ENCODE measurements at regions not wholly inside any gene's neighbourhood (a gene's known extent, or its start where the extent isn't known, plus 50 kb on each side); places are given as distances from the start of the nearest gene placed in this dataset.

DNA sequence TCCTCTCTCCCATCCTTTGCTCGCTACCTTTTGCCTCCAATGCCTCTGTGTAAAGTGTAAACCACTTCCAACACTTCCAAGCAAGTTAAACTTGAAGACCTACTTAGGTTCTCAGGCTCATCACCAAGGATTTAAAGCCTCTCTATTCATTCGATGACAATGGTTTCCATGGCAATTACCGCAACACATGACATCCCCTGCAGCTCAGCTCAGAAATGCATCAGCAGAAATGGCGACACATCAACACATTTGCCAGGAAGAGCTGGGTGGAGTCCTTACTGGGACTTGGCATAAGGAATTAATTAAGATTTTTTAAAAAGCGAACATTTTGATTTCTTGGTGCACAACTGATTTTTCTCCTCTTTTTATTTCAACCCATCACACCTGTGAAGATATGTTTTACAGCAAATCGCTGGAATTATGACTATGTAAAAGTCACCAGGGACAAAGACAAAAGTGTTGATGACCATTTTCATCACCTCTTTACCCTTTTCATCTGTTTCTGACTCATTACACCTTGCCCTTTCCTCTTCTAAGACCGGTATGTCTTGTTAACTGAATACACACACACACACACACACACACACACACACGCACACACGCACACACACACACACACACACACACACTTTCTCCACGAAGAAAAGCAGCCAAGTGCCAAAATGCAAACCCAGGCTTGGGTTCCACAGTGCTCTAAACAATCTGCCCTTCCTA, 453.4 kb upstream of the CELF2 start:
- ATAC-seq (ENCODE audit: low FRiP score) = no peak
- TF ChIP-seq, protein P1, sequence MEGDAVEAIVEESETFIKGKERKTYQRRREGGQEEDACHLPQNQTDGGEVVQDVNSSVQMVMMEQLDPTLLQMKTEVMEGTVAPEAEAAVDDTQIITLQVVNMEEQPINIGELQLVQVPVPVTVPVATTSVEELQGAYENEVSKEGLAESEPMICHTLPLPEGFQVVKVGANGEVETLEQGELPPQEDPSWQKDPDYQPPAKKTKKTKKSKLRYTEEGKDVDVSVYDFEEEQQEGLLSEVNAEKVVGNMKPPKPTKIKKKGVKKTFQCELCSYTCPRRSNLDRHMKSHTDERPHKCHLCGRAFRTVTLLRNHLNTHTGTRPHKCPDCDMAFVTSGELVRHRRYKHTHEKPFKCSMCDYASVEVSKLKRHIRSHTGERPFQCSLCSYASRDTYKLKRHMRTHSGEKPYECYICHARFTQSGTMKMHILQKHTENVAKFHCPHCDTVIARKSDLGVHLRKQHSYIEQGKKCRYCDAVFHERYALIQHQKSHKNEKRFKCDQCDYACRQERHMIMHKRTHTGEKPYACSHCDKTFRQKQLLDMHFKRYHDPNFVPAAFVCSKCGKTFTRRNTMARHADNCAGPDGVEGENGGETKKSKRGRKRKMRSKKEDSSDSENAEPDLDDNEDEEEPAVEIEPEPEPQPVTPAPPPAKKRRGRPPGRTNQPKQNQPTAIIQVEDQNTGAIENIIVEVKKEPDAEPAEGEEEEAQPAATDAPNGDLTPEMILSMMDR (IDR thresholded peaks at IDR 0.05) = no peak
- no peak for DNase-seq (ENCODE audit: low spot score)

DNA sequence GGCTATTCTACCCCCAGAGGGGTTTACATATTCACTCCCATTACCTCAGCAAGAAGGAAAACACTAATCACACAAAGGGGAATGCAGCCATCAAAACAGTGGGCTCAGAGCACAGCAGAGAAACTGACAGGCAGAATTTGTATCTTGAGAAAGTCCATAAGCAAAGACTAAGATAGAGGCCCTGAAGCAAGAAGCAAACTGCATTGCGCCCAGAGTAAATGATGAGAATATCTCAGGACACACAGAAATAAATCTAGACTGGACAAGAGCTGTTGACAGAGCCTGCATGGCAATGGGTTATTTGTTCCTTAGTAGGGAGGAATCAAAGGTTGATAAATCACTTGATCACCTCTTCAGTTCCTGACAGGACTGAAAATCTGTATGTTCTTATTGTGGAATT, 440.7 kb upstream of the CELF2 start:
- TF ChIP-seq, protein P1 (IDR thresholded peaks at IDR 0.05) = no peak
- DNase-seq (ENCODE audit: low spot score) (no peak), ATAC-seq (ENCODE audit: low FRiP score) (no peak)

DNA sequence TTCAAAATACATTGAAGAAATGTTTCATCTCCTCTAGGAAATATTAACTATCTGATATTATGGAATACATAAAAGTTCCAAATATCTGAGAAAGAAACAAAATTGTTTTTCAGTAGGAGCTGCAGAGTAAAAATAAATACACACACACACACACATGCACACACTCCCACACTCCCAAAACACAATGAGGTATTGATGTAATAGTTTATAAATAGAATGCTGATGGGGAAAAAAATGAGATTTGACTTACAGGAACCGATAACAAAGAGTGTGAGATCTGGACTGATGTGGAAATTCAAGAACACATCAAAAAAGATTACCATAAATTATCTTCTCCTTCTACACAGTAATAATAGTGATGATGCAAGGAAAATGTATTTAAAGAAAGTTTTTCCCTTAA, 438.0 kb upstream of the CELF2 start:
- TF ChIP-seq, protein P1 (IDR thresholded peaks at IDR 0.05) = no peak
- DNase-seq (ENCODE audit: low spot score) (no peak), ATAC-seq (ENCODE audit: low FRiP score) (no peak)

DNA sequence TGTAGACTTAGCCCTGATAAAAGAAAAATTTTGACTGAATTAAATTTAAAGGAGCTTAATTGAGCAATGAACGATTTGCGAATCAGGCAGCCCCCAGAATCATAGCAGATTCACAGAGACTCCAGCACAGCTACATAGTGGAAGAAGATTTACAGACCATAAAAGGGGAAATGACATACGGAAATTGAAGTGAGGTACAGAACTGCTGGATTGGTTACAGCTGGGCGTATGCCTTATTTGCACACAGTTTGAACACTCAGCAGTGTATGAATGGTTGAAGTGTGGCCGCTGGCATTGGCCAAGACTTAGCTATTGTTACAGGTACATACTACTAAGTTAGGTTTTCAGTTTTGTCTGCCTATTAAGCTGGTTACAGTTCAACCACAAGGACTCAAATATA, 433.5 kb upstream of the CELF2 start:
- DNase-seq (ENCODE audit: low spot score) (no peak), ATAC-seq (ENCODE audit: low FRiP score) (no peak)
- TF ChIP-seq, protein P1 (IDR thresholded peaks at IDR 0.05) = no peak

DNA sequence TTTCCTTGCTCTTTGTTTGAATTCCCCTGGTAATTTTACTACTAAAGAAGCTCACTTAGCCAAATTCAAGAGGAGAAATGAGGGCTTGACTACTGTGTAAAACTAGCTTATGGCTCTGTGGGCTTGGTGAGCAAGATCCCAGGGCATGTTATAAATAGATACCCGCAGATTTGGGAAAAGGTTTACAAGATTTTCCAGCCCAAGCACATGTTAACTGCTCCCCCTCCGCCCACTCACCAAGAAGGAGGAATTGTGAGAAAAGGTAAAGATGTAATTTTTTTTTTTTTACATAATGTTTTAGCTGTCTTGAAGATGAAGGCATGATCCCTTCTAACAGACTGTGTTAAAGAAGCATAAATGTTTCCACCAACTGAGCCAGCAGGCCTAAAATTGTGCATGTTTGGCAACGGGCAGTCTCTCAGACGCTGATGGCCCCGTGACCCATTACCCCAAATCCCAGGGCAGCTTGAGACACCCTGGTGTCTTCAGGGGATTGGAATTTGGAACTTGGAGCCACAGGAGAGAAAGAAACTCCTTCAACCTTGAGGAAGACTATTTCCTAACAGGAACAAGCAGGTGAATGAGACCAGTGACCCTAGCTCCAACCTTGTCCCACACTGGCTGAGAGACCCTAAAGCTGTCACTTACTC, 429.8 kb upstream of the CELF2 start:
- DNase-seq (ENCODE audit: low spot score) (no peak), ATAC-seq (ENCODE audit: low FRiP score) (no peak)
- TF ChIP-seq, protein P1 (IDR thresholded peaks at IDR 0.05) = no peak

DNA sequence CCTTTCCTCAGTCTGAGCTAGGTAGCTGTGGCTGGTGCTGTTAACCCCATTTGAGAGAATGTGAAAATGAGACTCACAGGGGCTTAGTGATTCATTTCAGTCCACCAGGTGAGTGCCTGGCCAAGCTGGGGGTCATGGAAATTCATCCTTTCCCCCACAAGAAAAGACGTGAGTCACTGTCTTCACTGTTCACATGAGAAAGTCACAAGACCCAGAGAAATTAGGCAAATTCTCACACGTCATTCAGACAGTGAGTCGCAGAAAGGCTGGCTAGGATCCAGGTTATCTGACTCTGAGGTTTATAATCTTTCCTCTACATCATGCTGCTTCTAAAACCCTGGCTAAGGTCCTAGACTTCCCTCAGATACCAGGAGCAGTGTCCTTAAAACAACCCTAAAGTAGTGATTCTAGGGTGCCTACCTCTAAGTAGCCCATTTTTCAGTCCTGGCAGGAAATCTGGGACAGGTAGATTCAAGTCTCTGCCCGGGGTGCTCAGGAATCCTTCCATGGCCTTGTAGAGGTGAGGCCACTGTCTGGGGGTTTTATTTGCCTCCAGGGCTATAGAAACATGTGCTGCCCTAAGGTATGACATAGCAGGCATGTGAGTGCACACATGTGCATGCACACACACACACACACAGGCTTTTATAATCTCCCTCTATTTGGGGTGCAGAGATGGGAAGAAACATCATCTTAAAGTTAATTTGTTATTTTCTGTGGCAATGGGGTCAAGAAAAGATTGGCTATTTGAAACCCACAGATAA, 427.9 kb upstream of the CELF2 start:
- ATAC-seq (ENCODE audit: low FRiP score) (peak; percentile 60), DNase-seq (ENCODE audit: low spot score) (no peak)
- TF ChIP-seq, protein P1 (IDR thresholded peaks at IDR 0.05) = no peak
